Astrocyte of the cerebellum (primary cell): ENCODE measurements at regions not wholly inside any gene's neighbourhood (a gene's known extent, or its start where the extent isn't known, plus 50 kb on each side); places are given as distances from the start of the nearest gene placed in this dataset.
A peak's percentile ranks its signal among the peaks of the same experiment; 100 is the strongest.

Experiments
- DNase-seq: peaks from one replicate; pipeline ENCODE4 v3.0.0-alpha.2; 2011; ENCODE audit warnings: low read depth
- H3K4me3 ChIP-seq: 2 replicates; pipeline ENCODE4 v1.5.1; 2011; ENCODE audit warnings: mild to moderate bottlenecking, low read depth, low read length, moderate library complexity
- in situ Hi-C: cut with HindIII; loops from 2 replicates; pipeline ENCODE4 v1.10.0; 2017; ENCODE audit warnings: low sequenced_read_pairs
- TF ChIP-seq, protein P1 (sequence below): IDR thresholded peaks from 2 replicates; pipeline ENCODE4 v1.5.1; 2012; ENCODE audit warnings: low read length, low read depth, moderate library complexity, mild to moderate bottlenecking; ENCODE audit errors: missing control alignments

DNA sequence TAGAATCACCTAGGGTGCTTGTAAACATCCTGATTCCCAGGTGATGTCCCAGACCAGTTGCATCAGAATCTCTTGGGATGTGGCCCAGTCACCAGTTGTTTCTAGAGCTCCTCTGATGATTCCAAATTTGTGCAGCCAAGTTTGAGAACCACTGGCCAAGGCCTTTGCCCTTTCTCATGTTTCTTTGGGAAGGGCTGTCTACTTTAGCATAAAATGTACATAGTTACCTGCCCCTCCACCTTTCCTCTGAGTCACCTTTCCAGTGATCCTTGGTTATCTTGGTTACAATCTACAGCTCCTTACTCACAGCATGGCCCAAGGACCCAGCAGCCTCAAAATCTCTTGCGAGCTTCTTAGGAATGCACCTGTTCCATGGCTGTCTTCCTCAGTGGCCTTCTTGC, 206.2 kb upstream of the ADRA1D start:
- TF ChIP-seq, protein P1, sequence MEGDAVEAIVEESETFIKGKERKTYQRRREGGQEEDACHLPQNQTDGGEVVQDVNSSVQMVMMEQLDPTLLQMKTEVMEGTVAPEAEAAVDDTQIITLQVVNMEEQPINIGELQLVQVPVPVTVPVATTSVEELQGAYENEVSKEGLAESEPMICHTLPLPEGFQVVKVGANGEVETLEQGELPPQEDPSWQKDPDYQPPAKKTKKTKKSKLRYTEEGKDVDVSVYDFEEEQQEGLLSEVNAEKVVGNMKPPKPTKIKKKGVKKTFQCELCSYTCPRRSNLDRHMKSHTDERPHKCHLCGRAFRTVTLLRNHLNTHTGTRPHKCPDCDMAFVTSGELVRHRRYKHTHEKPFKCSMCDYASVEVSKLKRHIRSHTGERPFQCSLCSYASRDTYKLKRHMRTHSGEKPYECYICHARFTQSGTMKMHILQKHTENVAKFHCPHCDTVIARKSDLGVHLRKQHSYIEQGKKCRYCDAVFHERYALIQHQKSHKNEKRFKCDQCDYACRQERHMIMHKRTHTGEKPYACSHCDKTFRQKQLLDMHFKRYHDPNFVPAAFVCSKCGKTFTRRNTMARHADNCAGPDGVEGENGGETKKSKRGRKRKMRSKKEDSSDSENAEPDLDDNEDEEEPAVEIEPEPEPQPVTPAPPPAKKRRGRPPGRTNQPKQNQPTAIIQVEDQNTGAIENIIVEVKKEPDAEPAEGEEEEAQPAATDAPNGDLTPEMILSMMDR: no peak
- in situ Hi-C loops: no loop called here
- no peak for DNase-seq
- H3K4me3 ChIP-seq: no peak overlapping the region

DNA sequence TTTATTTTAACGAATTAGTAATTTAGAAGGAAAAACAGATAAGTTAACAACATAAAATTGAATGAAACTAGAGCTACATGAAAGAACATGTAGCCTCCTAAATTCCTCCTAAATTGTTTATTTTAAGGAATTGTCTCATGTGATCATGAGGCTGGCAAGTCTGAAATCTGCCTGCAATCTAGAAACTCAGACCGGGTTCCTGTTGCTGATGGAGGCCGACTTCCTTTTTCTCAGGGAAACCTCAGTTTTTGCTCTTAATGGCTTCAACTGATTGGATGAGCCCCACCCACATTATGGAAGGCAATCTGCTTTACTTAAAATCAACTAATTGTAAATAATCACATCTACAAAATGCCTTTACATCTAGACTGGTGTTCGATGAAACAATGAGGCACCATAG, 205.0 kb upstream of the ADRA1D start:
- TF ChIP-seq, protein P1: no peak
- in situ Hi-C loops: no loop called here
- H3K4me3 ChIP-seq: no peak overlapping the region
- no peak for DNase-seq

DNA sequence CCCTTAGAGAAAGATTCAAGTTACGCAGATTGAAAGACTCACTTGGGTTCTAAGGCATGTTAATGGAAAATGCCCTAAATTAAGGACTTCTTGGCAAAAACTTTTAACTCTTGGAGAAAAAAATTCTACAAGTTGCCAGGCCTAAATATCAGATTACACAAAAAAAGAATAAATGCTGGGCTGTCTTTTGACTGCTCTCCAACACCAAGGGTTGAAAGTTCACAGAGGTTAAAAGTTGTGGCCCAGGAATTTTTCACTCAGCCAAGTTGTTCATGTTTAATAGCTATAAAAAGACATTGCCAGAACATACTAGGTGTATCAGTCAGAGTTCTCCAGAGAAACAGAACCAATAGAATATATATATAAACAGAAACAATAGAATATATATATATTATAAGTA, 204.3 kb upstream of the ADRA1D start:
- DNase-seq: no peak
- in situ Hi-C loops: no loop called here

GRCh38 chr20:4451487-4452081, 202.5 kb upstream of the ADRA1D start:
- DNase-seq: no peak
- TF ChIP-seq, protein P1: no peak
- H3K4me3 ChIP-seq: no peak overlapping the region
- in situ Hi-C loops: no loop called here

More for the DNA sequence above, 204.3 kb upstream of the ADRA1D start:
- no peak overlapping the region for H3K4me3 ChIP-seq
- TF ChIP-seq, protein P1: no peak

GRCh38 chr20:4449957-4450715, 201.0 kb upstream of the ADRA1D start:
- in situ Hi-C loops: no loop called here
- peak; percentile 49 for DNase-seq
- no peak overlapping the region for H3K4me3 ChIP-seq
- TF ChIP-seq, protein P1: peak; percentile 38

DNA sequence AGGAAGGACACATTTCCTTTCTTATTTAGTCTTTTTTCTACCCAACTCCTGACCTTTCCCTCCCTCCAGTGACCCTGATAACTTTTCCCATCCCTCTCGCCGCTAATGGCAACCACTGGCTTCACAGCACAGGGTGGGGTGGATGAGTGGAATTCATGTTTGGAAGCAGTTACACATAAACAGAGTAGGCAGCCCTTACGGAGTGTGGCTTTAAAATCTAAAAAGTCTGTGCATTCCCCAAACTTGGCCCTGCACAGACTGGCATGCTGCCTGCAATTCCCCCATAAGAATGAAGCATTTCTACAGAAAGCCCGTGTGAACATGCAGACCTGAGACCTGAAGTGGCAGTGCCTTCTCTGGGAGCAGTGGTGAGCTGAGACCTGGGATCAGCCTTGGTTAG, 196.7 kb upstream of the ADRA1D start:
- TF ChIP-seq, protein P1: no peak
- H3K4me3 ChIP-seq: no peak overlapping the region
- in situ Hi-C loops: no loop called here
- no peak for DNase-seq
